GM12892 (cell line): ENCODE measurements at regions not wholly inside any gene's neighbourhood (a gene's known extent, or its start where the extent isn't known, plus 50 kb on each side); places are given as distances from the start of the nearest gene placed in this dataset.

Source experiments
- POLR2A ChIP-seq: IDR thresholded peaks from 2 replicates; pipeline ENCODE4 v1.6.1; 2011; ENCODE audit warnings: low read depth, low read length, control low read depth
- POLR2AphosphoS5 ChIP-seq: IDR thresholded peaks from 2 replicates; pipeline ENCODE4 v1.6.1; 2011; ENCODE audit warnings: low read depth, low read length, control low read depth

- no peak for TF ChIP-seq POLR2A
- no peak for TF ChIP-seq POLR2AphosphoS5
Observed at GRCh38 chr11:23480736-23481135, 620.5 kb upstream of the CCDC179 start.
